Spleen (tissue), 7 donors: ENCODE measurements at regions not wholly inside any gene's neighbourhood (a gene's known extent, or its start where the extent isn't known, plus 50 kb on each side); places are given as distances from the start of the nearest gene placed in this dataset.

Source experiments
- POLR2A ChIP-seq, 3 donors: fragments of 450-650 bp; IDR thresholded peaks; one replicate each; pipeline ENCODE4 v1.5.1; 2017; ENCODE audit warnings: antibody characterized with exemption in 3 of 3, mild to moderate bottlenecking in 1 of 3
- POLR2AphosphoS5 ChIP-seq, 3 donors: sonication (generic); formaldehyde crosslinking; IDR thresholded peaks; one replicate each; pipeline ENCODE4 v1.5.1; 2017; ENCODE audit warnings: antibody characterized with exemption in 3 of 3
- TF ChIP-seq, protein P1 (sequence below), 11 experiments: fragments of 200-600 bp in 7 of 11; fragments of 450-650 bp in 4 of 11; sonication (generic) in 4 of 11; IDR thresholded peaks in 8 of 11; conservative IDR thresholded peaks in 3 of 11; 1 replicate in 7 of 11; 2 replicates in 4 of 11; pipeline versions ENCODE4 v1.4.0 to v1.8.0; 2016 to 2021; ENCODE audit warnings: antibody characterized with exemption in 11 of 11, inconsistent platforms in 4 of 11, mild to moderate bottlenecking in 1 of 11
- donor health status: DM: no; HTN: no; CAD: no; lungs with moderate emphysema.
- donor health status: DM: no; HTN: no; CAD: no.
- donor health status: DM: no; HTN: no; CAD: no.

GRCh38 chr5:158086856-158087255 is 227.9 kb upstream of the CLINT1 start:
- TF ChIP-seq, protein P1, sequence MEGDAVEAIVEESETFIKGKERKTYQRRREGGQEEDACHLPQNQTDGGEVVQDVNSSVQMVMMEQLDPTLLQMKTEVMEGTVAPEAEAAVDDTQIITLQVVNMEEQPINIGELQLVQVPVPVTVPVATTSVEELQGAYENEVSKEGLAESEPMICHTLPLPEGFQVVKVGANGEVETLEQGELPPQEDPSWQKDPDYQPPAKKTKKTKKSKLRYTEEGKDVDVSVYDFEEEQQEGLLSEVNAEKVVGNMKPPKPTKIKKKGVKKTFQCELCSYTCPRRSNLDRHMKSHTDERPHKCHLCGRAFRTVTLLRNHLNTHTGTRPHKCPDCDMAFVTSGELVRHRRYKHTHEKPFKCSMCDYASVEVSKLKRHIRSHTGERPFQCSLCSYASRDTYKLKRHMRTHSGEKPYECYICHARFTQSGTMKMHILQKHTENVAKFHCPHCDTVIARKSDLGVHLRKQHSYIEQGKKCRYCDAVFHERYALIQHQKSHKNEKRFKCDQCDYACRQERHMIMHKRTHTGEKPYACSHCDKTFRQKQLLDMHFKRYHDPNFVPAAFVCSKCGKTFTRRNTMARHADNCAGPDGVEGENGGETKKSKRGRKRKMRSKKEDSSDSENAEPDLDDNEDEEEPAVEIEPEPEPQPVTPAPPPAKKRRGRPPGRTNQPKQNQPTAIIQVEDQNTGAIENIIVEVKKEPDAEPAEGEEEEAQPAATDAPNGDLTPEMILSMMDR (IDR thresholded peaks at IDR 0.05 in 8 of 11, conservative IDR thresholded peaks at IDR 0.05 in 3 of 11) = no peak
- TF ChIP-seq POLR2A (IDR thresholded peaks at IDR 0.05) (no peak), POLR2AphosphoS5 (IDR thresholded peaks at IDR 0.05) (no peak)
